ENCODE measurements at regions not wholly inside any gene's neighbourhood (a gene's known extent, or its start where the extent isn't known, plus 50 kb on each side); places are given as distances from the start of the nearest gene placed in this dataset.

GRCh38 chr21:38951095-38951730 is 145.5 kb downstream of the ETS2 start:
- Histone ChIP-seq H3K23ac (ENCODE audit: low read depth, low read length, poor library complexity) (no peak overlapping the region), H3K4me1 (ENCODE audit: control insufficient read depth in 2 of 2, insufficient read depth in 1 of 2, low read depth in 1 of 2, low read length in 2 of 2) (no peaks in the 10 kb centered on the region), H2BK15ac (ENCODE audit: low read length) (no peak overlapping the region), H3K27me3 (ENCODE audit: control insufficient read depth in 3 of 3, insufficient read depth in 3 of 3, low read depth in 1 of 3, low read length in 3 of 3) (peaks cover 0 to 50% (median 0%) of the 10 kb centered on the region in 3 experiments), H2BK12ac (ENCODE audit: low read length) (no peak overlapping the region), H3K9ac (ENCODE audit: low read depth, low read length, poor library complexity) (no peak overlapping the region), H3K18ac (ENCODE audit: low read length) (no peak overlapping the region), H3K79me1 (ENCODE audit: low read depth, low read length) (no peaks in the 10 kb centered on the region), H2BK5ac (ENCODE audit: low read length) (no peak overlapping the region), H3K4ac (ENCODE audit: low read length) (no peak overlapping the region), H4K91ac (ENCODE audit: low read depth, low read length, poor library complexity) (no peak overlapping the region), H2BK120ac (ENCODE audit: low read depth, low read length) (no peak overlapping the region), H3K27ac (replicated peaks; ENCODE audit: low read length) (no peak overlapping the region), H2AK5ac (ENCODE audit: low read depth, low read length) (no peak overlapping the region), H3K9me3 (replicated peaks in 1 of 2; ENCODE audit: control insufficient read depth in 2 of 2, insufficient read depth in 1 of 2, low read depth in 1 of 2, low read length in 2 of 2) (peaks cover 0 to 2% of the 10 kb centered on the region in 2 donors), H3K4me2 (ENCODE audit: insufficient read depth, low read length, poor library complexity, severe bottlenecking) (no peak overlapping the region), H2AFZ (ENCODE audit: low read length) (no peak overlapping the region), H3K36me3 (replicated peaks in 1 of 2; ENCODE audit: control insufficient read depth in 2 of 2, insufficient read depth in 2 of 2, low read length in 2 of 2) (no peaks in the 10 kb centered on the region), H3K14ac (ENCODE audit: low read length) (no peak overlapping the region), H3K4me3 (ENCODE audit: low read length in 2 of 2) (no peak overlapping the region), H4K8ac (ENCODE audit: low read depth, low read length) (no peak overlapping the region)
- no CpG with 5 or more reads among the region's 1 CpG for WGBS, 2 donors (ENCODE audit: extremely low coverage in 2 of 2, insufficient read length in 2 of 2, insufficient replicate concordance in 1 of 2)
- no peak for DNase-seq (ENCODE audit: low spot score)

- Histone ChIP-seq H3K27ac (replicated peaks; ENCODE audit: low read length) (no peak overlapping the region), H3K27me3 (ENCODE audit: control insufficient read depth in 3 of 3, insufficient read depth in 3 of 3, low read depth in 1 of 3, low read length in 3 of 3) (peaks cover 0 to 49% (median 0%) of the 10 kb centered on the region in 3 experiments), H2AFZ (ENCODE audit: low read length) (no peak overlapping the region), H2BK120ac (ENCODE audit: low read depth, low read length) (no peak overlapping the region), H3K4ac (ENCODE audit: low read length) (no peak overlapping the region), H3K79me1 (ENCODE audit: low read depth, low read length) (no peaks in the 10 kb centered on the region), H2BK5ac (ENCODE audit: low read length) (no peak overlapping the region), H2BK12ac (ENCODE audit: low read length) (no peak overlapping the region), H2BK15ac (ENCODE audit: low read length) (no peak overlapping the region), H3K23ac (ENCODE audit: low read depth, low read length, poor library complexity) (no peak overlapping the region), H4K8ac (ENCODE audit: low read depth, low read length) (no peak overlapping the region), H3K9me3 (replicated peaks in 1 of 2; ENCODE audit: control insufficient read depth in 2 of 2, insufficient read depth in 1 of 2, low read depth in 1 of 2, low read length in 2 of 2) (peaks cover 0 to 2% of the 10 kb centered on the region in 2 donors), H3K36me3 (replicated peaks in 1 of 2; ENCODE audit: control insufficient read depth in 2 of 2, insufficient read depth in 2 of 2, low read length in 2 of 2) (no peaks in the 10 kb centered on the region), H2AK5ac (ENCODE audit: low read depth, low read length) (no peak overlapping the region), H4K91ac (ENCODE audit: low read depth, low read length, poor library complexity) (no peak overlapping the region), H3K4me1 (ENCODE audit: control insufficient read depth in 2 of 2, insufficient read depth in 1 of 2, low read depth in 1 of 2, low read length in 2 of 2) (peaks cover 0 to 3% of the 10 kb centered on the region in 2 donors), H3K9ac (ENCODE audit: low read depth, low read length, poor library complexity) (no peak overlapping the region), H3K4me2 (ENCODE audit: insufficient read depth, low read length, poor library complexity, severe bottlenecking) (no peak overlapping the region), H3K18ac (ENCODE audit: low read length) (no peak overlapping the region), H3K4me3 (ENCODE audit: low read length in 2 of 2) (no peak overlapping the region), H3K14ac (ENCODE audit: low read length) (no peak overlapping the region)
- no peak for DNase-seq (ENCODE audit: low spot score)
- no CpG with 5 or more reads among the region's 4 CpGs for WGBS, 2 donors (ENCODE audit: extremely low coverage in 2 of 2, insufficient read length in 2 of 2, insufficient replicate concordance in 1 of 2)
Observed at GRCh38 chr21:38950435-38951094, 144.8 kb downstream of the ETS2 start.

GRCh38 chr21:38949070-38949380 is 143.3 kb downstream of the ETS2 start:
- no peak overlapping the region for H2BK5ac ChIP-seq (ENCODE audit: low read length)
- H3K14ac ChIP-seq (ENCODE audit: low read length): no peak overlapping the region
- no peak overlapping the region for H3K9ac ChIP-seq (ENCODE audit: low read depth, low read length, poor library complexity)
- H2BK15ac ChIP-seq (ENCODE audit: low read length): no peak overlapping the region
- H3K79me1 ChIP-seq (ENCODE audit: low read depth, low read length): no peaks in the 10 kb centered on the region
- H2AK5ac ChIP-seq (ENCODE audit: low read depth, low read length): no peak overlapping the region
- no peak overlapping the region for H3K4me3 ChIP-seq (ENCODE audit: low read length in 2 of 2)
- peaks cover 2 to 8% of the 10 kb centered on the region in 2 donors for H3K4me1 ChIP-seq (ENCODE audit: control insufficient read depth in 2 of 2, insufficient read depth in 1 of 2, low read depth in 1 of 2, low read length in 2 of 2)
- no peak overlapping the region for H4K8ac ChIP-seq (ENCODE audit: low read depth, low read length)
- no peak overlapping the region for H3K4ac ChIP-seq (ENCODE audit: low read length)
- no peak overlapping the region for H3K27ac ChIP-seq (replicated peaks; ENCODE audit: low read length)
- H3K27me3 ChIP-seq (ENCODE audit: control insufficient read depth in 3 of 3, insufficient read depth in 3 of 3, low read depth in 1 of 3, low read length in 3 of 3): peaks cover 0 to 49% (median 0%) of the 10 kb centered on the region in 3 experiments
- H3K9me3 ChIP-seq (replicated peaks in 1 of 2; ENCODE audit: control insufficient read depth in 2 of 2, insufficient read depth in 1 of 2, low read depth in 1 of 2, low read length in 2 of 2): peaks cover 0 to 2% of the 10 kb centered on the region in 2 donors
- no peak overlapping the region for H4K91ac ChIP-seq (ENCODE audit: low read depth, low read length, poor library complexity)
- H2BK120ac ChIP-seq (ENCODE audit: low read depth, low read length): no peak overlapping the region
- no peaks in the 10 kb centered on the region for H3K36me3 ChIP-seq (replicated peaks in 1 of 2; ENCODE audit: control insufficient read depth in 2 of 2, insufficient read depth in 2 of 2, low read length in 2 of 2)
- no peak overlapping the region for H2AFZ ChIP-seq (ENCODE audit: low read length)
- WGBS, 2 donors (ENCODE audit: extremely low coverage in 2 of 2, insufficient read length in 2 of 2, insufficient replicate concordance in 1 of 2): no CpG with 5 or more reads among the region's 1 CpG
- no peak for DNase-seq (ENCODE audit: low spot score)
- H2BK12ac ChIP-seq (ENCODE audit: low read length): no peak overlapping the region
- no peak overlapping the region for H3K18ac ChIP-seq (ENCODE audit: low read length)
- H3K4me2 ChIP-seq (ENCODE audit: insufficient read depth, low read length, poor library complexity, severe bottlenecking): no peak overlapping the region
- no peak overlapping the region for H3K23ac ChIP-seq (ENCODE audit: low read depth, low read length, poor library complexity)

- Histone ChIP-seq H3K4me3 (ENCODE audit: low read length in 2 of 2) (no peak overlapping the region), H3K9me3 (replicated peaks in 1 of 2; ENCODE audit: control insufficient read depth in 2 of 2, insufficient read depth in 1 of 2, low read depth in 1 of 2, low read length in 2 of 2) (peaks cover 0 to 2% of the 10 kb centered on the region in 2 donors), H2BK15ac (ENCODE audit: low read length) (no peak overlapping the region), H3K23ac (ENCODE audit: low read depth, low read length, poor library complexity) (no peak overlapping the region), H3K27ac (replicated peaks; ENCODE audit: low read length) (no peak overlapping the region), H3K4me2 (ENCODE audit: insufficient read depth, low read length, poor library complexity, severe bottlenecking) (no peak overlapping the region), H4K8ac (ENCODE audit: low read depth, low read length) (no peak overlapping the region), H3K4ac (ENCODE audit: low read length) (no peak overlapping the region), H2BK12ac (ENCODE audit: low read length) (no peak overlapping the region), H2BK120ac (ENCODE audit: low read depth, low read length) (no peak overlapping the region), H3K27me3 (ENCODE audit: control insufficient read depth in 3 of 3, insufficient read depth in 3 of 3, low read depth in 1 of 3, low read length in 3 of 3) (peaks cover 0 to 49% (median 0%) of the 10 kb centered on the region in 3 experiments), H2BK5ac (ENCODE audit: low read length) (no peak overlapping the region), H2AK5ac (ENCODE audit: low read depth, low read length) (no peak overlapping the region), H3K18ac (ENCODE audit: low read length) (no peak overlapping the region), H3K36me3 (replicated peaks in 1 of 2; ENCODE audit: control insufficient read depth in 2 of 2, insufficient read depth in 2 of 2, low read length in 2 of 2) (no peaks in the 10 kb centered on the region), H3K4me1 (ENCODE audit: control insufficient read depth in 2 of 2, insufficient read depth in 1 of 2, low read depth in 1 of 2, low read length in 2 of 2) (peaks cover 2 to 8% of the 10 kb centered on the region in 2 donors), H3K79me1 (ENCODE audit: low read depth, low read length) (no peaks in the 10 kb centered on the region), H4K91ac (ENCODE audit: low read depth, low read length, poor library complexity) (no peak overlapping the region), H2AFZ (ENCODE audit: low read length) (no peak overlapping the region), H3K14ac (ENCODE audit: low read length) (no peak overlapping the region), H3K9ac (ENCODE audit: low read depth, low read length, poor library complexity) (no peak overlapping the region)
- no CpG with 5 or more reads among the region's 4 CpGs for WGBS, 2 donors (ENCODE audit: extremely low coverage in 2 of 2, insufficient read length in 2 of 2, insufficient replicate concordance in 1 of 2)
- DNase-seq (ENCODE audit: low spot score): no peak
Observed at GRCh38 chr21:38948377-38949069, 142.8 kb downstream of the ETS2 start.
